Epithelial cell of proximal tubule (primary cell): ENCODE measurements at regions not wholly inside any gene's neighbourhood (a gene's known extent, or its start where the extent isn't known, plus 50 kb on each side); places are given as distances from the start of the nearest gene placed in this dataset.

Source experiments
- DNase-seq: peaks from one replicate; pipeline ENCODE4 v3.0.0-alpha.2; 2011; ENCODE audit warnings: low read depth
- H3K4me3 ChIP-seq: 2 replicates; pipeline ENCODE4 v1.5.1; 2011; ENCODE audit warnings: low read depth, mild to moderate bottlenecking, low read length
- CTCF ChIP-seq: conservative IDR thresholded peaks from 2 replicates; pipeline ENCODE4 v1.5.1; 2012; ENCODE audit warnings: low read depth, mild to moderate bottlenecking, low read length

DNA sequence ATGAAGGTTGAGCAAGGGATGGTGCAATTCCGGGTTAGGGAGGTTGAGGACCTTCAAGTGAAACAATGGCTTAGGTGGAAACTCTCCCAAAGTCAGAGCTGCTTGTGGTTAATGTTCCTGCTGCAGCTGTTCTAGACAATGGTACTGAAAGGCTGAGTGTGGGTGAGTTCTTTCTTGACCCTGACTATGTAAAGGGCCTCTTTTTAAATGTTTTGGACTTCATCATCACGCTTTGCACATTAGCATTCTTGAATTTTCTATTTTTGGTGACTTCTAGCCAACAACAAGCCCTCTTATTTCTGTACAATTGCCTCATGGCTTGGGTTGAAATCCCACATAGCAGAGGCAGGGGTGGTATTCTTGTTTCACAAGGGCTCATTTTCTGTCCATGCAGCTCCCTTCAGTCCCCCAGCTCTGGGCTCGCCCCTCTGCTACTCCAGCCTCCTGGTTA is 136.3 kb upstream of the ANKRD55 start:
- H3K4me3 ChIP-seq = no peak overlapping the region
- no peak for DNase-seq
- TF ChIP-seq CTCF = no peak

DNA sequence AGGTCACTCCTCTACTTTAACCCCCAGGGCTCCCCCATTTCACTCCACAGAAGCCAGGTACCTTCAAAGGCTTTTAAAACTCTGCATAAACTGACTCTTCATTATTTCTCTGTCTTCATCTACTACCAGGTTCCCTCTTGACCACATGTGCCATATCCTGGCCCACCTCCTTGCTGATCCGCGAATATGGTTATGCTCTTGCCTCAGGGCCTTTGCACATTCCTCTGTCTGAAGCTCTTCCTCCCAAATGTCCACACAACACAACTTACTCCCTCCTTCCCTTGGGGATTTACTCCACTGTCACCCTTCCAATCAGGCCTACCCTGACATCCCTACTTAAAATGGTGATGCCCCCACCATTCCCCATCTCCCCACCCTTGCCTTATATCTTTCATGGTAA is 134.6 kb upstream of the ANKRD55 start:
- no peak overlapping the region for H3K4me3 ChIP-seq
- DNase-seq = no peak
- TF ChIP-seq CTCF = no peak

- TF ChIP-seq CTCF = no peak
- DNase-seq = no peak
- H3K4me3 ChIP-seq = no peak overlapping the region
Measured at GRCh38 chr5:56366986-56367385, 133.9 kb upstream of the ANKRD55 start.

GRCh38 chr5:56361398-56361797 is 128.3 kb upstream of the ANKRD55 start:
- H3K4me3 ChIP-seq = no peak overlapping the region
- no peak for DNase-seq
- no peak for TF ChIP-seq CTCF

- H3K4me3 ChIP-seq = no peak overlapping the region
- TF ChIP-seq CTCF = no peak
- no peak for DNase-seq
Measured at GRCh38 chr5:56360816-56361215, 127.7 kb upstream of the ANKRD55 start.

- TF ChIP-seq CTCF = no peak
- DNase-seq = no peak
Measured at GRCh38 chr5:56359809-56360685, 126.9 kb upstream of the ANKRD55 start.

More at GRCh38 chr5:56359809-56360685, 126.9 kb upstream of the ANKRD55 start:
- H3K4me3 ChIP-seq = no peak overlapping the region
